CD4-positive, alpha-beta T cell treated with Interleukin-1 beta for 1 hour (primary cell): ENCODE measurements at regions not wholly inside any gene's neighbourhood (a gene's known extent, or its start where the extent isn't known, plus 50 kb on each side); places are given as distances from the start of the nearest gene placed in this dataset.
"Not testable (repeated sequence)": the region's sequence is repeated elsewhere in the genome, so short reads cannot be mapped to it uniquely, and the experiment has no call there.

Source experiments
- DNase-seq, 2 donors: peaks; one replicate each; pipeline ENCODE4 v3.0.0-alpha.2; 2020 to 2022

DNA sequence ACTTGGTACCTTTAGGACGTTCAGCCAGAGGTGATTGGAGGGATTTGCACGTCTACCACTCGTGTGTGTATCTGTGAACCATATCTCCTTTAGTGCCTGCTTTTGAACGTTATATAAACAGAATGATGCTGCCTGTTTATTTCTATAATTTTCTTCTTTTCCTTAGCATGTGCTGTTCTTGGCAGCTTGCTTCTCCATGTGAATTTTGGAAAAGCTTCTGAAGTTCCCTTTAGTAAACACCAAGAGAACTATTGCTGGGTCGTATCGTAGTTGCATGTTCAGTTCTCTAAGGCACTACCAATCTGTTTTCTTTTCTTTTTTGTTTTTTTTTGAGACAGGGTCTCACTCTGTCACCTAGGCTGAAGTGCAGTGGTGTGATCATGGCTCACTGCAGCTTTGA, 73.8 kb upstream of the FANCC start:
- not testable (repeated sequence) for DNase-seq

DNA sequence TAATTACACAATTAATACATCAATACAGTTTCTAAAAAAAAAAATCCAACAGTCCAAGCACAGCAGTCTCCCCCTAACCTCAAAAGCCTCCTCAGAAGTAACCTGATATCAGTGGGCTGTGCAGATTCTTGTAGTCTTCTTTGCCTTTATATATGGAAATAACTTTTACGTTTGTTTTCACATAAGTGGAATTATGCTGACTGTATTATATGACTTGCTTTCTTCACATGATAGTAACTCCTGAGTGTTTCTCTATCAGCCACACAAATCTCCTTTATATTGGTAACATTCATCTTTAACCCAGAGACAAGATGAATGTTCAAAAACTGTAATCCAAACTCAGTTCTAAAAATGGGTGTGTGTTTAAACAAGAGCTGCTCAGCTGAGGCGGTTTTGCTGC, 71.9 kb upstream of the FANCC start:
- no peak for DNase-seq

DNA sequence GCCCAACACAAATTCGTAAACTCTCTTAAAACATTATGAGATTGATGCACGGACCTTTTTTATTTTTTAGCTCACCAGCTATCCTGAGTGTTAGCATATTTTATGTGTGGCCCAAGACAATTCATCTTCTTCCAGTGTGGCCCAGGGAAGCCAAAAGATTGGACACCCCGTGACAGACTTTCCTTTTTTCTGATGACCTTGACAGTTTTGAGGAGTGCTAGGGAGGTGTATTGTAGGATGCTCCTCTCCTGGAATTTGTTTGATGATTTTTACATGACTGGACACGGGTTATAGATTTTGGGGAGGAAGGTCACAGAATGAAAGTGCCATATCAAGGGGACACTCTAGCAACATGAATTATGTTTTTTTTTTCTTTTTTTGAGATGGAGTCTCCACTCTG, 69.3 kb upstream of the FANCC start:
- no peak for DNase-seq

DNA sequence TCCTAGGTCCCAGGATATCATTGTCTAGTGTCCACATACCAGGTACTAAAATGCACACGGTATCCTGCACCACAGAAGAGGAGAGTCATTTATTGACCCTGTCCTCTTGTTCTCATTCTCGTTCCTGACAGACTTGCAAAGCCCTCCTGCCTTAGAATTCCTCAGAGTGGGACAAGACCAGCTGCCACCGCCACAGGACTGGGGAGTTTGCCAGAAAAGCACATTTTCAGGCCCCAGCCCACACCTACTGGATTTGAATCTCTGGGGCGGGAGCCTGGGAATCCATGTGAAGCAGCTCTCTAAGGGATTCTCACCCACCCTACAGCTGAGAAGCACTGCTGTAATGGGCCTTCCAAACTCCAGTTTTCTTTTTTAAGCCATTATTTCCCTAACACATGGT, 68.0 kb upstream of the FANCC start:
- no peak for DNase-seq

DNA sequence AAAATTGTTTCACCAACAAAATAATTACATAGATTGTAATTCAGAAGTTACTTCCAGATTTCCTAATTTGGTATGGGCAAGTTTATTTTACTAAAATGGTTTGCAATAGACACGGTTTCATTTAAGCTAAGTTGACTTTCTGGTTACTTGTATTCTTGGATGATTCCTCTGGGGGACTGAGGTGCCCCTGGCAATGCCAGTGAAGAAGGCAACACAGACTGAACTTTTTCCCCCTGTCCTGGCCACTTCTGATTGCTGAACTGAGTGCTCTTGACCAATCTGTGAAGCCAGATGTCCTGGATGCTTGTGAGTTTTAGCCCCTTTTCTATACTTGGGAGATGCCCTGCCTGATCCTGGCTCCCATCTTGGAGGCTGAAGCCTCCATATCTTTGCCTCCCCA, 66.3 kb upstream of the FANCC start:
- no peak for DNase-seq

DNA sequence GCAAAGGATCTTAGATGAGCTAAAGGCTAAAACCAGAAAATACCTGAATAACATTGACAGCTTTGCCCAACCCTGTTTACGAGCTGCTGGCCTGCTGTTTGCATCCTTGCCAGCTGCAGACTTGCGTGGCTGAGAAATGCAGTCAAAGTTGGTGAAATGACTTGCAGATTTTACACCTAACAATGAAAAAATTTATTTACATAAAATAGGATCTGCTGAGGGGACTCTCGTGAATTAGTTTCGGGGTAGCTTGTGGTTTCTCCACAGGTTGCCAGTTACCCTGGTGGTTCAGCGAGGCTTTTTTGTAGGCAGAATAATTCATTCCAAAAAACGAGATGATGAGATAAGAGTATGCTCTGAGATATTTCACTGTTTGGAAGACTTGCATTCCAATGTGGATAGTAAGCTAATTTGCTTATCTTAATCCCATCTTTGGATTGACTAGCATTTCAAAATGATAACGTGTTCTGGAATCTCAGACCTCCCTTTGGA, 65.7 kb upstream of the FANCC start:
- DNase-seq, result no peak

DNA sequence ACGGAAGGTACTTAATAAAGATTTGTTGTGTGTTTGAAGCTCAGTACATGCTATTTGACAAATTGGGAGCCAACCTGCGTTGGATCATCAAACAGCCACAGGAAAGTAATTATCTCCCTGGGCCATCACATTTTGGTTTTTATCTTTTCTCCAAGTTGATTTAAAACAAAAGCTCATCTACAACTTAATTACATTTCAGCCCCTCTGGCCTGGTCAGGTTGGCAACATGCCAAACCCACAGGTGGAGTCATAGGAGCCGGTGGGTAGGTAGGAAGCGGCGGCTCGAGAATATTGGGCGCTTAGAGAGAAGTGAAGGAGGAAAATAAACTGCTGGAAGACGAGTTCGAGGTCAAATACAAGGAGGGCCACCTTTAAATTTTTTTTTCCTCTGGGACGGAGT, 64.9 kb upstream of the FANCC start:
- DNase-seq, result no peak

DNA sequence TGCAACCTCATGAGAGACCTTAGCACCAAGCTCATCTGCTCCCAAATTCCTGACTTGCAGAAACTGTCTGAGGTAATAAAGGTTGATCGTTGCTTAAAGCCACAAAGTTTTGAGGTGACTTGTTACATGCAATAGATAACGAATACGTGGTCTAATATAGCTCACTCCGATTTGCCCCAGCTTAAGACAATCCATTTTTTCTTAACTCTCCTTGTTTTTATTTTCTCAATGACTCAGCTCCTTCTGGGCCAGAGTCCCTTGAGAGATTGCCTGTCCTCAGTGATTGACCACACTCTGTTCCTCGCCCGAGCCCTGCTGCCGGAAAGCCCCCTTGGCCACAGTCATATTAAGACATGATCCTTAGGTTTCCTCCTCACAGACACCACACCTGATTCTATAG, 63.7 kb upstream of the FANCC start:
- no peak for DNase-seq

DNA sequence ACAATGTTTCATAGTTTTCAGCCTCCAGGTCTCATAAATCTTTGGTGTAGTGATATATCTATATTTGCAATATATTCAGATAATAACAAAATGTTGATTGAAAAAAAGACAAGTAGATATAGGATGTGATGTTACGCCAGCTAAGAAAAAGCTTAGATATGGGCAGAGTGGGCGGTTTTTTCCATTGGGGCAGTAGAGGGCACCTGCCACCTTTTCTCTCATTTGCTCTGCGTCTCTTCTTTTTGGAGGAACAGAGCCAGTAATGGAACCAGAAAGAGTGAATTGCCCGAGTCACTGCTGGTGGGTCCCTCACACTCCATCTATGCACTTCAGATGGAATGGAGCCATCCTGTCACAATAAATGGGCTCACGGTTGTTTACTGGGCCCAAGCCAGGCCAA, 62.1 kb upstream of the FANCC start:
- DNase-seq, result peak; percentile 8 to 26

DNA sequence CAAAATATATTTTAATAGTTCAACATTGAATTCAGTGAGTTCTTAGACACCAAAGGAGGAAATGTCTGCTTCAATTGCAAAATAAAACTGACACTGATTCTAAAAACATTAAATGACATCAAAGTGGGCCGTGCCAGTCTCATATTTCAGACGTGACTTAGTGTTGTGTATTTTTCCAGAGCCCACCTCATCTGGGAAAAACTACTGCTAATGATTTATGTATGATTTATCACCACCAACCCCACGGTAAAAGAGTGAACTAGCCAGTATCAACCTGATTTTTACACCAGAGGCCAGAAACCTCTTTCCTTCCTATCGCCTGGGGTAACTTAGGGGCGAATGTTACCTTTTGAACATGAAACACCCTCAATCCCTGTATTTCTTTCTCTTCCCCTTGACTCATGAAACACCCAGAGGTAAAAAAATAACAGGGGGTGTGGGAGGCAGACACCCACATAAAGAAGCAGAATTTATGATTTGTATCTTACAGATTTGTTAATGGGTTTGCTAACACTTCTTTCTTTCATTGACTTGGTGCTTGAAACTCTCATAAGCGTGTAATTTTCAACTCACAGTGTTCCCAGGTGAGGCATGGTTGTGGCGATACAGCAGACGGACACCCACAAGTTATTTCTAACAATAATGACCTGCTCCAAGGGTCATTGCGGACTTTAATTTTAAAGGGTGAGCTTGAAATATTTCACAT, 56.4 kb upstream of the FANCC start:
- no peak for DNase-seq

DNA sequence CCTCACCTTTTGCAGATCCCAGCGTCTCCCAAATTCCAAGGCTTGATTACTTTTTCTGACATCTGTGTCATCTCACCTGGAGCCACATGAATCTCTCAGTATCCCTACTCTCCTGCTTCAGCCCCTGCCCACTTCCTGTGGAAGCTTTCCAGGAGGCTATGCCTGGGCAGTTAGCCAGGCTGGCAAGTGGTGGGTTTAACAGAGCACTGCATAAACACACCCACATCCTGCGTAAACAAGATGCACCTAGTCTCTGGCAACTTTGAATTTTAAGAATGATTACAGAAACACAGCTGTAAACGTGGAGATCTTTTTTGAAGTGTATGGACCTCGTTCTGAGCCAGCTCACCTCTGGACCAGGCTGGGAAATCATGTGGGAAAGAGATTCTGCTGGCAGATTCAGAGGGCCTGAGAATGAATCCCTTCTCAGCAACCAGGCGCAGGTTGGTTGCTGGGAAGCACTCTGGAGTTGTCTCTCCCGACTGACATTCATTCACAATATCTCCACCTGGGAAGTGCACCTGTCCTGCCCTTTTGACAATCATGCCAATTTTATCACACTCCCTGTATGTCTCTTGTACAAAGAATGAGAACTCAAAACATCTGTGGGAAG, 55.7 kb upstream of the FANCC start:
- no peak for DNase-seq

DNA sequence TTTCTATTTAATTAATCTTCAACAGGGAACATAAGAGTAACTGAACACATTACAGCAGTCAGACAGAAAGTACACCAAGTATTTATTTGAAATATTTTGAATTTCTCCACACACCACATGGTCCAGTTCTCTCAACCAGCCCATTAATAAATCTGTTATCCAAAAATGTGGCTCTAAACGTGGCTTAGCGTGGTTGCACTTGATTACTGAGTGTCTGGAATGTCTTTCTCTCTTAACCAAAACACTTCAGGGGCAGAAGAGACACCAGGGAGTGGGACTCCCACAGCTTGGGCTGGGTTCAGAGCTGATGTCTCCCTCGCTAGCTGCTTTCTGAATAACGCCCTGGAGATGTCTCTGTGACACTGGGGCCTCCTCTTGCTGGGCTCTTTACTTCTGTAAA, 52.6 kb upstream of the FANCC start:
- no peak for DNase-seq

DNA sequence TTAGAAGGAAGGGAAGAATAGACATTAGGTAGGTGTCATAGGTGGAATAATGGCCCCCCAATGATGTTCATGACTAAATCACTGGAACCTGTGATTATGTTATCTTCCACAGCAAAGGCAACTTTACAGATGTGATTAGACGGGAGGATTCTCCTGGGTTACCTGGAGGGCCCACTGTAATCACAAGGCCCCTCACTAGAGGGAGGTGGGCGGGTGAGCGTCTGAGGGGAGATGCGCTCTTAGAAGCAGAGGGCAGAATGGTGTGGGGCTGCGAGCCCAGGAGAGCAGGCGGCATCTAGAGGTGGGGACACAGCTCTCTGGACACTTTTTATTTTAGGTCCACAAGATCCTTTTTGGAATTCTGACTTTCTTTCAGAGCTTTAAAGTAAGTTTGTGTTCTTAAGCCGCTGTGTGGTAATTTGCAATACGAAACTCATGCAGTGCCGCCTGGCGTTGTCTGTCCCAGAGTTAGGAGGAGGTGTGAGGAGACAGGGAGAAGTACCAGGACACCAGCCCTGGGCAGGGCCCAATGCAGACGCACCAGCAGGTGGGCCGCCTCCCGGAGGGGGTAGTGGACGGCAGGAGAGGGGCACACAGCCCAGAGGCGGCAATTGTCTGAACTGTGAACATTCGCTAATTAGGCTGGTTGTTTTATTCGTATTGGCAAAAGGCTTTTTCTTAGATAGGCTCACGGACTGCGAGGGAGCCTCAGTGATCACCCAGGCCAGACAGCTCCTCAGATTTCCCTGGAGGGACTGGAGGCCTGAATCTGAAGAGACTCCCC, 51.1 kb upstream of the FANCC start:
- no peak for DNase-seq
